DMS79 treated with DMSO at 0.1 percent for 48 hours (cell line): ENCODE measurements at regions not wholly inside any gene's neighbourhood (a gene's known extent, or its start where the extent isn't known, plus 50 kb on each side); places are given as distances from the start of the nearest gene placed in this dataset.

Experiments used
- DNase-seq: peaks from one replicate; lab custom pipeline; 2025; lab: John Stamatoyannopoulos, UW

GRCh38 chr3:144380849-144381248 is 409.2 kb downstream of the DIPK2A start:
- no peak for DNase-seq

DNA sequence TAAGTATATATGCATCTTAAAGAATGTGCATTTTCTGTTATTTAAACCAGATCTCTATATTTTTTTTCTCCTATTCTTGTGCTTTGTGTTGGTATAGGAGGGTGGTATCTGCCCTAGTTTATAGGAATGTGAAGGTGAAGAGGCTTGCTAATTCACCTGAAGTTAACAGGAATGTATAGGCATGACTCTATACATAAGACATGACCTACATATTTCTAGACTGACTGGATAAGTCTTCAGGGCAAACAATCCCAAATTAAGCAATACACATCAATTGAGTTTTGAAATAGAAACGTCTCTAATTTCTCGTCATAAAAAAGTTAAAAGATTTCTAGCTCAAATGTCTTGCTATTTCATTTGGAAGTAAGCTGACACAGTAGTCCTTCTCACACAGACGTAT is 410.0 kb downstream of the DIPK2A start:
- no peak for DNase-seq

GRCh38 chr3:144384241-144384979 is 412.8 kb downstream of the DIPK2A start:
- no peak for DNase-seq

- DNase-seq = no peak
These were observed 419.2 kb downstream of the DIPK2A start for GRCh38 chr3:144390786-144391185.

DNA sequence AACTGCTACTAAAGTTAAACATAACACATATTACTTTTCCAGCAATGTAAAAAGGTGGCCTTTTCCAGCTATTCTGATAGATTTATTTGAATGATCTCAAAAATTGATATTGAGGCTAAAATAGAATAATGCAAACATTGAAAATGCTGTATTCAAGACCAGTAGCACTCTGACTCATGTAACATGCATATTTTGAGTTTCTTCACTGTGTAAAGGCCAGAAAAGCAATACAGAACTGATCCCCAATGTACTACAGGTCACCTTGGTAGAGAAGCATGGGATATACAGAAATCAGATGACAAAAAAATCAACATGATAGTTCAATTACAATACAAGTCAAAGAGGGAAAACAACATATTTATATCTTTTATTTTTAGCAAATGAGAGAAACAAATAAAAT is 419.6 kb downstream of the DIPK2A start:
- DNase-seq = no peak

DNA sequence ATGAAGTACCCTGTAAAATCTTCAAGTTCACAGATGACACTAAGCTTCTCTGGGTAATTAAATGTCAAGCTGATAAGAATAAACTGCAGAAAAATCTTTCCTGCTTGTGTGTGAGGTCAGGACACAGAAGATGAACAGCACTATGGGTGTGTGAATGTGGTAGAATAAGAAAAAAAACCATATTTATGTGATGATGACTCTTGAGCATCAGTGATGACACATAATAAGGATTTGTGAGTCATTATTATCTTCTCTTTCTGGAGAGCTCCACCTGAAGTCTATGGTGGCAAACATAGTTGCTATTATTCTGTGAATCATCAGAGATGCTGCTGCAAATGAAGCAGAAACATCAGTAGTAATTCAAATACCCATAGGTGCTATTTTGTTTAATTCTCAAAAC is 422.4 kb downstream of the DIPK2A start:
- no peak for DNase-seq

DNA sequence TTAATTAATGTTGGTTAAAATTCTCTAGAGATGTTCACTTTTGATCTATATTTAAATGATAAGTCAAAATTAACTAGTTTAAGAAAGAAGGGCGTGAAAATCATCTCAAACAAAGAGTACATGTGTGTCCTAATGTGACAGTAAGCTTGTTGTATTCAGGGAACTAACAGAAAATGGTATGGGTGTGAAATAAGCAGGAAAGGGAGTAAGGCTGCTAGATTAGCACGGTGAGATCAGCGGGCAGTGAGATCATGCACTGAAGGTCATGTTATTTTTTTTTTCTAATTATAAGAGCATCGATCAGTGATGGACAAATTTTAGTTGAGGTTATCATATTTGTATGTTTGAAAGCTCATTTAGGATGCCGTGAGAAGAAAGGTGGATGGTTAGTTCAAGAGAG is 430.8 kb downstream of the DIPK2A start:
- no peak for DNase-seq

GRCh38 chr3:144403040-144403457 is 431.4 kb downstream of the DIPK2A start:
- no peak for DNase-seq

- no peak for DNase-seq
These were observed 435.7 kb downstream of the DIPK2A start for GRCh38 chr3:144407335-144407734.

- no peak for DNase-seq
These were observed 437.7 kb downstream of the DIPK2A start for GRCh38 chr3:144409319-144409718.

- no peak for DNase-seq
These were observed 441.4 kb downstream of the DIPK2A start for GRCh38 chr3:144413068-144413467.

DNA sequence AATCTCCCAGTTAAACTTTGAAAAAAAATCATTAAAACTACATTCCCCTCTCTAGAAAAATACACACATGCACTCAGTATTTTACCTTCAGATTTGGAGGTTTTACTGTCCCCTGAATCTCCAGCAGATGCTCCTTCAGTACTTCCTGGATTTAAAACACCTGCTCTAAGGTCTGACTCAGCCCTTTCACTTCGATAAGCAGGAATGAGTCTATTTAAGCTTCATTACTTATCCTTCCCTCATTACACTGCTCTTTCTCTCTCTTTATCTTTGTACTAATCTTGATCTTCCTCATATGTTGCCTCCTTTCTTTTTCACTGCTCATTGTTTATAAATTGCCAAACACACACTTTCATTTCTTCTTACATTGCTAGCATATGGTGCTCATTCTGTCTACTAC is 443.9 kb downstream of the DIPK2A start:
- no peak for DNase-seq

DNA sequence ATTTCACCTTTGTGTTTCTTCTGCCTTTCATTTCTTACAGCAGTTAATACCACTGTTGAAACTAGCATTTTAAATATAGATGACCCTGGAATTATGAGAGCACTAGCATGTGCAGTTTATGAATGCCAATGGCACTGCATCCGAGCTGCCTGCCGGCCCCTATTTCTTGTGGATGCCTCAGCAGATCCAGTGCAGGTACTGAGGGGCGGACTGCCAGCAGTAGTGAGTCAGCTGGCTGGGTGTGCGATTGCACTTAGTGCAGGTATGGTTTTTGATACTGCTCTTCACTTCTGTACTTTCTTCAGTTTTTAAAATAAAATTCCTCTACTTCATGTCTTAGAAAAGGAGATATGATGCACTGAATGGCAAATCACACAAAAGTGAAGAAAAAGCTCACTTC is 453.0 kb downstream of the DIPK2A start:
- no peak for DNase-seq

DNA sequence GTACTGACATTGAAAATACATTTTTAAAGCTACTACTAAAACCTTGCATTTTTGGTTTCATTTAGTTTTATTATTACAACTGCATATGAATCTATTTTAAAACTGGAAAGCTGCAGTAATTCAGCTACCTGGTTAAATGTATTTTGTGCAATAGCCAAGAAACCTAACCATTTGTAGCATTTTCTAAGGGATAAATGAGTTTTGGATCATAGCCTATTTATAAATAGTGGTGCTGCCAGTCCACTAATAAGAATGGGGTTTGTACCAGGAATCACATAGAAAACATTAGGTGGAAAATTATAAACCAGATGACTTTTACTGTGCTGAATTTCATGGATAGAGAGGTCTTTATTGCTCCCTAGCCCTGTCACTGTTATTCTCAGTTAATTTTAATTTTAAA is 454.7 kb downstream of the DIPK2A start:
- DNase-seq = no peak

DNA sequence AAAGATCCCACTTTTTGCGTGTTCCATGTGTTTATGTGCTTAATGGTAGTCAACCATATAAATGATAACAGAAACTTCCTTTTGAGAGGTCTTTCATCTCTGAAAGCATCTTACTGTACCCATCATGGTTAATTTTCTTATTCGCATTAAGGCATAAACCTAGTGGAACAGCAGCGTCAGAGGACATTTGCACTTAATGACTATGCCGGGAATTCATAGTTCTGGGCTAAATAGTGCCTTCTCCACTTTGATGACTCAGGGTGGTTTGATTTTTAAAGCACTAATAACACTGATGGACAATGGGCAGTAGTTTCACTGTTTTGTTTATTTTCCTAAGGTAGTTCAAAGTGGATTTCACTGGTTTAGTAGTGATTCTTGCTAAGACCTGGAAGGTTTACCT is 455.3 kb downstream of the DIPK2A start:
- no peak for DNase-seq

GRCh38 chr3:144429719-144430121 is 458.1 kb downstream of the DIPK2A start:
- no peak for DNase-seq

DNA sequence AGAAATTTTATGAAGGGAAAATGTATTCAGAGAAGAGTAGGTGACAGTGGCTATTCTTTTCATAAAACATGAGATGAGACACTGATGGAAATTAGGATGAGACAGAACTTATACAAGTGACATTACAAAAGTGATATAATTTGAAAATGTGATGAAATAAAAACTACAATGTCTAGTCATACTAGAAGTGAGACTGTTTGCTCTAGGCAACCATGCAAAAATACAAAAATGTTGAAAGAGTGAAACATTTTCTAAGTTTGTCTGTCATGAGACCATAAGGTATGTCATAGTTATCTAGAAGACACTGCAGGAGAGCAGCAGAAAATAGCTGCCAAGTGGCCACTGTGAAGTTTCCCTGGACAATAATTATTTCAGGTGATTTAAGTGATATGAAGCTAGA is 459.5 kb downstream of the DIPK2A start:
- no peak for DNase-seq

DNA sequence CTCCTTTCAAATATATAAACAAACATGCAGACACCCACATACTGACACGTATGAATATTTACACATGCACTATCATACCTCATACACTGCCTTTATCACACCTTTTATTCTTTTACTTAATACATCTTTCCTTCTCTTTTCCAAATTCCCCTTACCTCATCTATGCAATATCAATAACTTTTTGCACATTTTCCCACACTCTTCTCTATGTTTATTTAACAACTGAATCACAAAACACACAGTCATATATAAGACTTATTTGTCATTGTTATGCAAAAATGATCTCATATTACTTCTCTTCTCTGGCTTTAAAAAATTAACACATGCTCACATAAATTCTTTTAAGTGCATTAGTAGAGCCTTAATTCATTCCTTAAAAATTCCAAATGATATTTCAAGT is 461.4 kb downstream of the DIPK2A start:
- no peak for DNase-seq

- no peak for DNase-seq
These were observed 466.4 kb downstream of the DIPK2A start for GRCh38 chr3:144437989-144438388.

DNA sequence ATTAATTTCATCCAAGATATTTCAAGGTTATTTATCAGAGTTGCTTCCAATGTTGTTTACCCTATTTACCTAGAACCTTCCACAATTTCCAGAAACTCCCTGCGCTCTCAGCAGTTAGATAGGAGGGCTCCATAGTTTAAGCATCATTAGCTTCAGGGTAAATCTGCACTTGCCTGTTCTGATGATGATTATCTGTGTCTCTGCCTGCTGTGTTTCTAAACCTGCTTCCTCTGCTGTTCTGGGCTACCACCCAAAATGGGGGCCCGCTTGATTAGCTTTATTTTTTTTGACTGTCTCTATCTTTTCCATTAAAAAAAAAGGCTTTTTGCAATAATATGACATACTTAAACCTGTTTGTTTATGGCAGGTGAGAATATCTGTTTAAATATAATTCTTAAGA is 472.4 kb downstream of the DIPK2A start:
- DNase-seq = no peak

- DNase-seq = no peak
These were observed 472.9 kb downstream of the DIPK2A start for GRCh38 chr3:144444546-144444945.

DNA sequence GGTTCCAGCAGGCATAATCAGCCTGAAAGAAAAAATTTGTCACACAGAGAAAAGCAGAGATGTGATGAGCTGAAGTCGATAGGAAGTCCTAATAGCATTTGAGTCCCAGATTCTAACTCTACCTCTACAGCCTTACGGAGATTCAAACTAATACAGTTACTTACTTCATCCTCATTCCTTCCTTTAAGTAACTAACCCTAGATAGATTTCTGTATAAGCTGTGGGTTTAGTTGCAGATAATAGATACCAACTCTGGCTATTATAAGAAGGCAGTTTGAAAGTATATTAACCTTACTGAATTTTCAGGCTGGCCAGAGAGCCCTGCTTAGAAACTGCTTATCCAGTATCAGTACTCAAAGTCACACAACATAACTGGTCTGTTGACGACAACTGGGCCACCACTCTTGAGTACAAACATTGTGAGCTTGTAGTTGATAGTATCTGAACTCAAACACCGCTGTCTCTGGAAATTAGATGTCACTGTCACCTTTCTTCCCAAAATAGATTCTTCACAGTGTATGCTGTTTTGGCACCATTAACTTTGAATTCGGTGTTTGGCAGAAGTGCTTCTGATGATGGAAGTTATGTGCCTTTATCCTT is 484.3 kb downstream of the DIPK2A start:
- no peak for DNase-seq

- DNase-seq = no peak
These were observed 486.1 kb downstream of the DIPK2A start for GRCh38 chr3:144457758-144458157.

- no peak for DNase-seq
These were observed 486.7 kb downstream of the DIPK2A start for GRCh38 chr3:144458283-144458682.
